ENCODE measurements at regions not wholly inside any gene's neighbourhood (a gene's known extent, or its start where the extent isn't known, plus 50 kb on each side); places are given as distances from the start of the nearest gene placed in this dataset.

DNA sequence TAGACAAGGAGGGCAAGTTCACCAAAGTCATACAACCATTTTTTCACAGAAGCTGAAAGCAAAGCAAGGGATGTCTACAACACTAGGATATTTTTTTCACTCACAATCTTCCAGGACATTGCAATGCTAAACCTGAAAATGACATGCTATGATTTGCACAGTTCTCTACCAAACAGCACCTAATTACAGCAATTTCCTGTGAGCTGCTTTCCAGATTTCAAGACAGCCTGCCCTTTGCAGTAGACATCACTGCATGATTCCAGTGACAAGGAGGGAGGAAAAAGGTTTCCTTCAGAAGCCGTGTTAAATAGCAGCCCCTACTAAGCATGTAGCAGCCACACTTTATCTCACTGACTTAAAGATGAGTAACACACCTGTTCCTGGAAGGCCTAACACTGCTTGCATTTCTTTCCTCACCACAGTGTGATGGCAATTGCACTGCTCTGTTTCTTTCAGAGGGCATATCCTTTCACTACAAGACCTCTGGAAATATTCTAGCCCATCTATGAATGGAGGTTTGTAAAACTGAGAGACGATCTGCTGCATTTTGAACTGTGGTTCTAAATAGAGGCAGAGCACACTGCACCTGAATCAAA lies 97.1 kb downstream of the DUSP10 start:
- TF ChIP-seq, protein P1, sequence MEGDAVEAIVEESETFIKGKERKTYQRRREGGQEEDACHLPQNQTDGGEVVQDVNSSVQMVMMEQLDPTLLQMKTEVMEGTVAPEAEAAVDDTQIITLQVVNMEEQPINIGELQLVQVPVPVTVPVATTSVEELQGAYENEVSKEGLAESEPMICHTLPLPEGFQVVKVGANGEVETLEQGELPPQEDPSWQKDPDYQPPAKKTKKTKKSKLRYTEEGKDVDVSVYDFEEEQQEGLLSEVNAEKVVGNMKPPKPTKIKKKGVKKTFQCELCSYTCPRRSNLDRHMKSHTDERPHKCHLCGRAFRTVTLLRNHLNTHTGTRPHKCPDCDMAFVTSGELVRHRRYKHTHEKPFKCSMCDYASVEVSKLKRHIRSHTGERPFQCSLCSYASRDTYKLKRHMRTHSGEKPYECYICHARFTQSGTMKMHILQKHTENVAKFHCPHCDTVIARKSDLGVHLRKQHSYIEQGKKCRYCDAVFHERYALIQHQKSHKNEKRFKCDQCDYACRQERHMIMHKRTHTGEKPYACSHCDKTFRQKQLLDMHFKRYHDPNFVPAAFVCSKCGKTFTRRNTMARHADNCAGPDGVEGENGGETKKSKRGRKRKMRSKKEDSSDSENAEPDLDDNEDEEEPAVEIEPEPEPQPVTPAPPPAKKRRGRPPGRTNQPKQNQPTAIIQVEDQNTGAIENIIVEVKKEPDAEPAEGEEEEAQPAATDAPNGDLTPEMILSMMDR (IDR thresholded peaks at IDR 0.05; ENCODE audit: insufficient read depth, low read depth, low read length): no peak
- DNase-seq (ENCODE audit: low read depth): no peak
- H3K4me3 ChIP-seq (ENCODE audit: low read depth, low read length): no peak overlapping the region

DNA sequence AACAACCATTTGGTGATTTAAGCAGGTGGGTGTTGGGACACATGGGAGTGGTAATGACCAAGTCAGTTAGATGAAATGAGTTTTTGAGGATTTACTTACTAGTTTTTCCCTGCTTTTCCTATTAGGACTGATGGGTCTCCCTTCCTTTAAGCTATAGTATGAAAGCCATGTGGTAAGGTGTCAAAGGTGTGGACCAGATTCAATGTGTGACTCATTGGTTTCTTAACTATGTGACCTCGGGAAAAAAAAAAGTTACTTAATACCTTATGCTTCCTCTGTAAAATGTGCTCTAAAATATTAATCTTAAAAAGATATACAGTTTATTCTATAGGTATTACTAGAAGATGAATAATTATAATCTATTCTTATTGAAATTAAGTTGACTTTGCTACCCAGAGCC lies 93.7 kb downstream of the DUSP10 start:
- TF ChIP-seq, protein P1 (IDR thresholded peaks at IDR 0.05; ENCODE audit: insufficient read depth, low read depth, low read length): no peak
- no peak for DNase-seq (ENCODE audit: low read depth)
- H3K4me3 ChIP-seq (ENCODE audit: low read depth, low read length): no peak overlapping the region
